ENCODE measurements at regions not wholly inside any gene's neighbourhood (a gene's known extent, or its start where the extent isn't known, plus 50 kb on each side); places are given as distances from the start of the nearest gene placed in this dataset.

DNA sequence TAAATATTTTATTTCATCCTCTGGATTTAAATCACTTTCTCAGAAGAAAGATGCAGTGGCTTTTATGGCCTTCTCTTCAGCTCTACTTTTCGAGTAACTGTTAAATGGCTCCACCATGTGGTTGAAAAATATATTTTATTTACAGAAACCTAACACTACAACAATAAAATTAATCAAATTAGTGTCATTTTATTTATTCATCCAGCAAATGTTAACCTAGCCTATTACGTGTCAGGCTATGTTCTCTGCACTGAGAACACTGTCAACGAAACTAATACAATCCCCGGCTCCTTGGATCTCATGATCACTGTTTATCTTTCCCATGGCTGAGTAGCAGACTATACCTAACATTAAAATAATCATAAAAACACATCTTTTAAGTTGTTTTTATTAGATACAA lies 148.0 kb upstream of the OSTN start:
- TF ChIP-seq, protein P1, sequence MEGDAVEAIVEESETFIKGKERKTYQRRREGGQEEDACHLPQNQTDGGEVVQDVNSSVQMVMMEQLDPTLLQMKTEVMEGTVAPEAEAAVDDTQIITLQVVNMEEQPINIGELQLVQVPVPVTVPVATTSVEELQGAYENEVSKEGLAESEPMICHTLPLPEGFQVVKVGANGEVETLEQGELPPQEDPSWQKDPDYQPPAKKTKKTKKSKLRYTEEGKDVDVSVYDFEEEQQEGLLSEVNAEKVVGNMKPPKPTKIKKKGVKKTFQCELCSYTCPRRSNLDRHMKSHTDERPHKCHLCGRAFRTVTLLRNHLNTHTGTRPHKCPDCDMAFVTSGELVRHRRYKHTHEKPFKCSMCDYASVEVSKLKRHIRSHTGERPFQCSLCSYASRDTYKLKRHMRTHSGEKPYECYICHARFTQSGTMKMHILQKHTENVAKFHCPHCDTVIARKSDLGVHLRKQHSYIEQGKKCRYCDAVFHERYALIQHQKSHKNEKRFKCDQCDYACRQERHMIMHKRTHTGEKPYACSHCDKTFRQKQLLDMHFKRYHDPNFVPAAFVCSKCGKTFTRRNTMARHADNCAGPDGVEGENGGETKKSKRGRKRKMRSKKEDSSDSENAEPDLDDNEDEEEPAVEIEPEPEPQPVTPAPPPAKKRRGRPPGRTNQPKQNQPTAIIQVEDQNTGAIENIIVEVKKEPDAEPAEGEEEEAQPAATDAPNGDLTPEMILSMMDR (IDR thresholded peaks at IDR 0.05): peak; percentile 7
- Histone ChIP-seq H3K27ac (ENCODE audit: low read length) (no peak overlapping the region), H3K27me3 (ENCODE audit: control insufficient read depth, insufficient read depth, low read length) (no peaks in the 10 kb centered on the region), H3K4me3 (ENCODE audit: low read length) (no peak overlapping the region), H3K36me3 (ENCODE audit: control insufficient read depth, insufficient read depth, low read length) (no peaks in the 10 kb centered on the region), H3K4me1 (ENCODE audit: control insufficient read depth, insufficient read depth, low read length) (no peaks in the 10 kb centered on the region), H3K9me3 (ENCODE audit: control insufficient read depth, insufficient read depth, low read length) (no peaks in the 10 kb centered on the region)
- Mint-ChIP-seq H3K9me3 (peaks cover 0 to 2% of the 10 kb centered on the region in 2 donors), H3K36me3 (no peaks in the 10 kb centered on the region), H3K4me1 (no peaks in the 10 kb centered on the region), H3K27me3 (ENCODE audit: low read depth in 2 of 2) (no peaks in the 10 kb centered on the region), H3K4me3 (no peak overlapping the region), H3K27ac (no peak overlapping the region)
- intact Hi-C loops (cut with micrococcal nuclease): loop anchor here (5.0 kb wide), 1 partner anchor 169 kb away; no protein-coding TSS in a partner anchor
- DNase-seq (no peak), ATAC-seq (no peak)
- WGBS (ENCODE audit: insufficient coverage): 44% methylated on average over 3 of the region's 4 CpGs

DNA sequence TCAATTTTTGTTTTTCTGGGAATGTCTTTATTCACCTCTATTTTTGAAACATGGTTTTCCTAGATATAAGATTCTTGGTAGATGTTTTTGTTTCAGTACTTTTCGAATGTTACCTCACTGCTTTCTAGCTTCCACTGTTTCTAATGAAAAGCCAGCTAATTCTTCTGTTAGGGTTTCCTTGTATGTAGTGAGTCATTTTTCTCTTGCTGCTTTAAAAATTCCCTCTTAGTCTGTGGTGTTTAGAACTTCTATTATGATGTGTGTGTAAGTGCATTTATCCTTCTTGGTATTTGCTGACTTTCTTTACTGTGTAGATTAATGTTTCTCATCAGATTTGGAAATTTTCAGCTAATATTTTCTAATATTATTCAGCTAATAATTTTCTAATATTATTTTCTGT lies 151.1 kb upstream of the OSTN start:
- WGBS (ENCODE audit: insufficient coverage): no CpG with 5 or more reads among the region's 1 CpG
- Histone ChIP-seq H3K27me3 (ENCODE audit: control insufficient read depth, insufficient read depth, low read length) (no peaks in the 10 kb centered on the region), H3K36me3 (ENCODE audit: control insufficient read depth, insufficient read depth, low read length) (no peaks in the 10 kb centered on the region), H3K27ac (ENCODE audit: low read length) (no peak overlapping the region), H3K9me3 (ENCODE audit: control insufficient read depth, insufficient read depth, low read length) (no peaks in the 10 kb centered on the region), H3K4me3 (ENCODE audit: low read length) (no peak overlapping the region), H3K4me1 (ENCODE audit: control insufficient read depth, insufficient read depth, low read length) (no peaks in the 10 kb centered on the region)
- Mint-ChIP-seq H3K9me3 (peaks cover 2 to 4% of the 10 kb centered on the region in 2 donors), H3K4me3 (no peak overlapping the region), H3K4me1 (no peaks in the 10 kb centered on the region), H3K27ac (no peak overlapping the region), H3K36me3 (no peaks in the 10 kb centered on the region), H3K27me3 (ENCODE audit: low read depth in 2 of 2) (no peaks in the 10 kb centered on the region)
- ATAC-seq: no peak
- DNase-seq: no peak
- intact Hi-C loops (cut with micrococcal nuclease): no loop called here
- TF ChIP-seq, protein P1 (IDR thresholded peaks at IDR 0.05): no peak

DNA sequence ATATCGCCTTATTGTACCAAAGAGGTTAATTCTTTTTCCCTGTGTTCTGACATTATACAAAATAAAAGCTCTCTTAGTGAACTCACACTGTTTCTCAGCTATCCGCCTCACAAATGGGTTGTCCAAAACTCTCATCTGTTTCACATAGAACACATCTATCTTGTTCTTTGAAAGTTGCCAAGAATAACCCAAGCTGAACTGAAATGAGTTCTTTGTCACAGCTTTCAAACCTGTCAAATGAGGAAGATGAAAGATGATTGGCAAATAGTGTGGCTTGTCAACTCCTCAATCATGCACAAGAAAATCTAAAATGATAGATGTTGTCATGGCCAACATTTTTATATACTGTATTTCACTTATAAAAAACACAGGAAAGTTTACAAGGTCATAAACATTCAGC lies 168.1 kb upstream of the OSTN start:
- intact Hi-C loops (cut with micrococcal nuclease): no loop called here
- no peak overlapping the region for H3K27ac Mint-ChIP-seq
- Histone ChIP-seq H3K4me1 (ENCODE audit: control insufficient read depth, insufficient read depth, low read length) (no peaks in the 10 kb centered on the region), H3K36me3 (ENCODE audit: control insufficient read depth, insufficient read depth, low read length) (no peaks in the 10 kb centered on the region), H3K27ac (ENCODE audit: low read length) (no peak overlapping the region), H3K9me3 (ENCODE audit: control insufficient read depth, insufficient read depth, low read length) (no peaks in the 10 kb centered on the region), H3K27me3 (ENCODE audit: control insufficient read depth, insufficient read depth, low read length) (no peaks in the 10 kb centered on the region), H3K4me3 (ENCODE audit: low read length) (no peak overlapping the region)
- H3K27me3 Mint-ChIP-seq (ENCODE audit: low read depth in 2 of 2): no peaks in the 10 kb centered on the region
- TF ChIP-seq, protein P1 (IDR thresholded peaks at IDR 0.05): no peak
- ATAC-seq: no peak
- H3K9me3 Mint-ChIP-seq: peaks cover 4 to 6% of the 10 kb centered on the region in 2 donors
- H3K4me1 Mint-ChIP-seq: no peaks in the 10 kb centered on the region
- no peak for DNase-seq
- no peak overlapping the region for H3K4me3 Mint-ChIP-seq
- no peaks in the 10 kb centered on the region for H3K36me3 Mint-ChIP-seq
- WGBS (ENCODE audit: insufficient coverage): 100% methylated on average over 1 of the region's 2 CpGs

DNA sequence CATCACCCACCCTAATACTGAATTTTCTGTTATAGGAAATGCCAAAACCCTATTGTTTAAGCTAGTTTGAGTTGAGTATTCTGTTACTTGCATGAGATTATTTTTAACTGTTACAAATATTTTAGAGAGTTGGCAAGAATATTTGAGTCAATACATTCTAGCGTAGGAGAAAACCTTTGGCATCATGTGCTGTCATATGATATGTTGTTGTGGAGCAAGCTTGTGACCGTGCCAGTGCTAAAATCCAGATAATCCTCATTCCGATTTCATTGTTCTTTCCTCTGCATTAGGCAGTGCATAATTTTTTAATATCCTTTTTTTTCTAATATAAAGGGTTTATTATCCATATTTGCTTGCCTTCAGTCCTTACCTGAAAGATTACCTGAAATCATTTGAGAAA lies 168.0 kb upstream of the GMNC start:
- Mint-ChIP-seq H3K36me3 (no peaks in the 10 kb centered on the region), H3K27ac (no peak overlapping the region), H3K27me3 (ENCODE audit: low read depth in 2 of 2) (no peaks in the 10 kb centered on the region), H3K4me1 (no peaks in the 10 kb centered on the region), H3K4me3 (no peak overlapping the region), H3K9me3 (peaks cover 4 to 6% of the 10 kb centered on the region in 2 donors)
- H3K27me3 ChIP-seq (ENCODE audit: control insufficient read depth, insufficient read depth, low read length): no peaks in the 10 kb centered on the region
- TF ChIP-seq, protein P1 (IDR thresholded peaks at IDR 0.05): no peak
- H3K36me3 ChIP-seq (ENCODE audit: control insufficient read depth, insufficient read depth, low read length): no peaks in the 10 kb centered on the region
- 96% methylated on average over 2 of the region's 3 CpGs for whole genome bisulfite sequencing (ENCODE audit: insufficient coverage)
- no peak overlapping the region for H3K27ac ChIP-seq (ENCODE audit: low read length)
- DNase-seq: no peak
- H3K4me3 ChIP-seq (ENCODE audit: low read length): no peak overlapping the region
- intact Hi-C loops (cut with micrococcal nuclease): no loop called here
- no peaks in the 10 kb centered on the region for H3K4me1 ChIP-seq (ENCODE audit: control insufficient read depth, insufficient read depth, low read length)
- no peak for ATAC-seq
- no peaks in the 10 kb centered on the region for H3K9me3 ChIP-seq (ENCODE audit: control insufficient read depth, insufficient read depth, low read length)

All from natural killer cell (primary cell).